NOMO-1 treated with DMSO at 0.1 percent for 48 hours (cell line): ENCODE measurements at regions not wholly inside any gene's neighbourhood (a gene's known extent, or its start where the extent isn't known, plus 50 kb on each side); places are given as distances from the start of the nearest gene placed in this dataset.

ENCODE experiments used
- DNase-seq: peaks from one replicate; lab custom pipeline; 2025; ENCODE audit not compliant: unreplicated experiment; lab: John Stamatoyannopoulos, UW

DNA sequence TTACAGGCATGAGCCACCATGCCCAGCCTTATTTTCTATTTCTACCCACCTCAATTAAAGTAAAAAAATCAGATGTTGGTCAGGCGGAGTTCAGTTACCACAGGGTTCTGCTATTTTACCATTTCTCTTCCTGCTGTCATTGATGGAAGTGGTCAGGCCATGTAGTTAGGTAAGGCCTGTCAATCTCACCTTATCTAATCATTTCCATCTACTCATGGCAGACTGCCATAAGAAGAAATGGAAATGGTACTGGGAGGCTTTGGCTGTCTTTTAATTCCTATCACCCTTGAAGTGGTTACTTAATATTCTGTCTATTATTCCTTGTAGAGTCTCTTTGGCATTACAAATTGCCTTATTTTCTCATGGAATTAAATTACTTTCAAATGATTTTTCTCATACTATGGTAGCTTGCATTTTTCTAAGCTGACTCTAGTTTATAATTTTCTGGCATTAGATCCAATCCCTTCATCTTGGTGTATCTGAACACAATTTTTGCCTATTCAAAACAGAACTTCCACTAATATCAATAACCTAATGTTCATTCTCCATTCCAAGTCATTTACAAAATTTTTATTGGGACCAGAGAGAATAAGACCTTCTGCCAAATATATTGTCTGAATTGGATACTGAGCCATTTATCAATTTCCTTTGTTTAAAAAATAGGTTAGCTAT is 198.7 kb downstream of the DACT1 start:
- no peak for DNase-seq

DNA sequence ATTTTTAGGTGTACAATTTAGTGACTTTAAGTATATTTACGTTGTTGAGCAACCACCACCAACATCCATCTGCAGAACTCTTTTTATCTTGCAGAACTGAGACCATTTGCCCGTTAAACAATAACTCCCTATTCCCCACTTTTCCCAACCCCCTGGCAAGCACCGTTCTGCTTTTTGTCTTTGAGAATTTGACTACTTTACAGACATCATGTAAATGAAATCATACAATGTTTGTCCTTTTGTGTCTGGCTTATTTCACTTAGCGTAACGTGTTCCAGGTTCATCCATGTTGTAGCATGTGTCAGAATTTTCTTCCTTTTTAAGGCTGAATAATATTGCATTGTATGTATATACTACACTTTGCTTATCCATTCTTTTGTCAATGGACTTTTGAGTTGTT is 201.5 kb downstream of the DACT1 start:
- no peak for DNase-seq

DNA sequence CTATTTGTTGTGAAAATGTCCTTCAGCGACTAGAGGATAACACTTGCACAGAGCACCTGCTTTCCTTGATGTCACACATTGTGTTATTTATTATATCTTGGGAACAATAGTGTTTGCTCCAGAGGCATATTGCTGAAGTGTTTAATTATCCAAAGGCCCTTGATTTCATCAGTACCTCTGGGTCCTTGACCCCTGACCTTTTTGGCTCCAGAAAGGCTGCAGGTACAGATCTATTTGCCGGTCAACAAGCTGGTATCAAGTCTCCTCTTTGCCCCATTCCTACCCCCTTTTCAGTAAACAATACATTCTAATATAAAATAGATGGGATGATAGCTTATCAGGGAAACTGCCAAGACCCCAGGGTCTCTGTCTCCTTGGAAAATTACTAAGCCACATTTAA is 206.8 kb downstream of the DACT1 start:
- no peak for DNase-seq

DNA sequence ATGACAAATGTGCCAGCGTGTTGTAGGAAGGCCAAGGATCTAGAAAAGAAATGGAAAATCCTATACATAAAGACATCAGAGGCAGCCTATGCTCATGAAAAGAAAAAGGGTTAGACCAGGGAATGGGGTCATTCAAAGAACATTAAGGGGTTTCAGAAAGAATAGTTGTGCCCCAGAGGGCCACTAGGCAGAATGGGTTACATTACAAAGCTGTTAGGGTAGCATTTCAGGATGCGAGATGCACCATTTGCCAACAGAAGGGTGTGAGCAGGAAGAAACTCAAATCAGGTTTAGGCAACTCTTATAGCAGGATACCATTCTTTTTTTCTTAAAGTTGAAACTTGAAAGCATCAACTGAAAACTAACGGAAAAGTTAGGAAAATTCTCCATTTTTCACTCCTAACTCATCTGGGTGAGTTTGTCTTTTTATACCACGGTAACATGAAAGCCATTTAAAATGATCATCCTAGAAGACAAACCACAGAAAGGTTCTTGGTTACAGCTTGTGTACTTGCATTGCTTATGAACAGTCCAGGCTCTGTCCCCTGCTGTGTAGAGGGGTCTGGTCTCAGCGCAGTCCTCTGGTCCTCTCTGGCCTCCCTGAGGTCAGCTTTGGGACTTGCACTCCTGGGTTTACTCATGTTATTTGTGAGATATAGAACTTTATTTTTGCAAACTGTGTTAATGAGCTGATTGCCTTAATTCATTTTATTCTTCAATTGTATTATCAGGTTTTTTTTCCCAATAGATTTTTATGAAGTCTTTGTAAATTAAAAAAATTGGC is 209.1 kb downstream of the DACT1 start:
- no peak for DNase-seq

DNA sequence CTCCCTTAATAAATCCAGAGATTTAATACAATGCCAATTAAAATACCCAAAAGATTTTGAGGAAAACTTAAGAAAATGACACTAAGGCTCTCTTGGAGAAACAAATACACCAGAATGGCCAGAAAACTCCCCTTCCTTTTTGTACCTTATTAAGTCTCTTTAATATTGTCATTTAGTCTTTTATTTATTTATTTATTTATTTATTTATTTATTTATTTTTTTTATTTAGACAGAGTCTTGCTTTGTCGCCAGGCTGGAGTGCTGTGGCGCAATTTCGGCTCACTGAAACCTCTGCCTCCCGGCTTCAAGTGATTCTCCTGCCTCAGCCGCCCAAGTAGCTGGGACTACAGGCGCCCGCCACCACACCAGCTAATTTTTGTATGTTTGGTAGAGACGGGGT is 210.6 kb downstream of the DACT1 start:
- DNase-seq = no peak

DNA sequence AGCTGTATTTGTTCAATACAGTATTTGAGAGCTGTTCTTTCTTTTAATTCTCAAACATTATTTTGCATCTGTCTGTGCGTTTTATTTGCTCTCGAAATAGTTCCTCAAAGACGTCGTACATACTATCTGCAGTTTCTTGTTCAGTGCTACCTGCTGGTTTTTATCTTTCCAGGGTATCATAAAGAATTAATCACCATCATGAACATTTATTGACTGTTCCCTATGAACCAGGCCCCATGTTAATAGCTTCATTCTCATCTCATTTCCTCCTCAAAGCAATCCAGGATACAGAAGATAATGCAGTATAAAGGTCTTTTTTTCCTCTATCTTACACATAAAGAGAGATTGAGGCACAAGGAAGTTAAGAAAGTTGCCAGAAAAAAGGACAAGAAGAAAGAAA is 211.8 kb downstream of the DACT1 start:
- no peak for DNase-seq

DNA sequence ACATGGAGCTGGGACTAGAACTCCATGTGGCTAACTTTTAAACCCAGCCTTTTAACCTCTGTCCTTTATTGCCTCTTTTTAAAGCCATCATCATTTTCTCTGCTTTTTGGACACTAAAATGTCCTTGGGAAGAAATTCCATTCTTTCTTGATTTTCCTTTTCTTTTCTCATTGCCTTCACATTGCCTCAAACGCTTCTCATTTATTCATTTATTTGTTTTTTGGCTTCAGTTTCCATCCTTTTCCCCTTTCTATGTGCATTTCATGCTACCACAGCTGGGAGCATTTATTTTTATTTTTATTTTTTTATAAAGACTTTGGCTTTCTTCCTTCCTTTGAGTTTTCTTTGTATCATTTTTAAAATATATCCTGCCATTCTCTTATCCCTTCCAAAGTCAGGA is 212.2 kb downstream of the DACT1 start:
- no peak for DNase-seq

DNA sequence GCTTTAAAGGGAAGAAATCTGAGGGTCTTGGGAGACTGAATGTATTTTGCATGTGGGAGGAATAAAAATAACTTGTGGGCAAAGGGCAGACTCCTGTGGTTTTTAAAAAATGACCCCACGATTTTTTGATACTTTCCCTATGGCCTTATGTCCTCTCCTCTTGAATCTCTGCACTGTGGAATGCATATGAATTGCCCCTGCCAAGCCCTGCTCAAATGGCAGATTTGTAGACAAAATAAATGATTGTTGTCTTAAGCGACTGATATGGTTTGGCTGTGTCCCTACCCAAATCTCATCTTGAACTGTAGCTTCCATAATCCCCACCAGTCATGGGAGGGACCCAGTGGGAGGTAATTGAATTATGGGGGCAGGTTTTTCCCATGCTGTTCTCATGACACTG is 223.8 kb downstream of the DACT1 start:
- DNase-seq = no peak

DNA sequence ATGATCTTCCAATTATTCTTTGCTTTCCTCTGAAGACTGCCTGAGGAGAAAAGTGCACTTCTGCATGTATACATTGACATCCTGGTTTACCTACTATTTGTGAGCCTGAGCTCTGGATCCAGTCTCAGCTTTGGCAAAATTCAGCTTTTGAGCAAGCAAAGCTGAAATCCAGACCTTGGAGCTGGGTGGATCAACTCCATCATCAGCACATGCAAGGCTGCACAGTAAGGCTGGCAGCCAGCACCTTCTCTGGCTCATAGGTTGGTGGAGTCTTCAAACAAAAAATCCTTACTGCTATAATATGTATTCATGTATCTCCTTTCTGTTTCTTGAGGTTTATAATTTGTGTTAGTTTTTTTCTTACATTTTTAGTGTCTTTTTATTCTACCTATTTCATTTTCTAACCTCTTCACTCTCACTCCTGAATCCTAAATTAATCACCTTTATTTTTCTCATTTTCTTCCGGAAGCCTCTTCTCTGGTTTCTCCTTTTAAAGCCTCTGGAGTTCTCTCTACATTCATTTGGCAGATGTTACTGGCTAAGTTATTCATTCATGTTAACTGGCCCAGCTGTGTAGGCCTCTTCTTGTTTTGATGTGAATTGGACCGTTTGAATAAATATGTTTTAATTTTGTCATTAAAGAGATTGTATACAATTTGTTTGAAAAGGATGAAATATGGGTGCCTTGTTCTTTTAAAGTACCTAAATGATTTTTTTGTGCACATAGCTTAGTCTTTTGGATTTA is 224.8 kb downstream of the DACT1 start:
- DNase-seq = no peak

DNA sequence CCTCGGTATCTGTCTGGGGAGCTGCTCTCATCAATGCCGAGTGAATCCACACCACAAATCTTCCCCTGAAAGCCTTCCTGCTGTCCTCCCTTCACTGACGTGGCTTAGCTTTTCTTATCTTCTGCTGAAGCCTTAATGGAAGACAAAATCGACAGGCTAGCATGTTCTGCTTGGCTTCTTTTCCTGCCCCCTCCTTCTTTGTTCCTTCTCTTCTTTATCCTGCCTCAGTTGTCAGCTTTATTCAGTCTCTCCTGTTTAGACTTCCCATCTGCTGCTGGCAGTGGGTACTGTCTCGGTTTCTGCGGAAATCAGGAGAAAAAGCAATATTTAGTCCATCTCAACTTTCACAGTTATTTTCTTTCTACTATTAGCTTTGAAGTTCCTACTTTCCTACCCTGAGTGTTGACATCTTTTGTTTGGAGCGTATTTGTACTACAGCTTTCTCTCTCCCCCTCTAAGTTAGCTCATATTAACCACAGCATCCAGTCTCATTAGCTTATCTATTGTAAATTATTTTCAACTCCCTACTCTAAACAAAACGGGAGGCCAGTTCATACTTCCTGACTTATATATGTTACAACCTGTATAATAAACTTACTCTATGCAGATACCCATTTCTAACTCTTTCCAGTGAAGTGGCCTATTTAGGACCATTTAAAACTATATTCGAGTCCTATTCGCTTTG is 226.0 kb downstream of the DACT1 start:
- no peak for DNase-seq

DNA sequence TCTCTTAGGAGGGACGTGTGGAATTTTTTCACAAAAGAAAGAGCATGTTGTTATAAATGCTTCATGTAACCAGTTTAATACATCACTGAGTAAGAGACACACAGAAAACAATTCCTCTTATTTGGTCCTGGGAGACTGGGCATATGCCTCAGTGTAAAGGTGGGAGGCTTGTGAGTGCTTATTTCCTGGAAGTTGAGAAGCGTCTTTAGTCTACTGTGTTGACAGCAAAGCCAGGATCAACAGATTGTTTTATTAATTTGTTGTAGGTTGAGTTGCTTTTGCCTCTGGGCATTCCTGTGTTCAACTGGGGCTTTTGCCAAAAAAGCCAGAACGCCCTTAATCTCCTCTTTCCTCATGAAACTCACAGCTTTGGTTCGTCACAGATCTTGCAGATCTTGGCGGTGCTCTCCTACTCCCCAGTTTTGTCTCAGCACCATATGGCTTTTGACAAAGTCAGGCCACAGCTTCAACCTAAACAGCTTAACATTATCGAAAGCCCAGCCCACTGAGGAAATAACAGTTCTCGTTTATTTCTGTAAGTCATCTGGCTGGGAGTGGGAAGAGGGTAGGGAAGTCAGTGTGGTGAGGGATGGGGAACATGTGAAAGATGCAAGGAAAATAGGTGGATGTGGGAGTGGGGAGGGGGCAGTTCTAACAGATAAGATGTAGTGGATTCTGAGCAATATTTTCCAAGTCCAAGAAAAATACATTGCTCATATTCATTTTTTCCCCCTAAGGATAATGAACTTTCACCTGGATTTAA is 227.2 kb downstream of the DACT1 start:
- no peak for DNase-seq

DNA sequence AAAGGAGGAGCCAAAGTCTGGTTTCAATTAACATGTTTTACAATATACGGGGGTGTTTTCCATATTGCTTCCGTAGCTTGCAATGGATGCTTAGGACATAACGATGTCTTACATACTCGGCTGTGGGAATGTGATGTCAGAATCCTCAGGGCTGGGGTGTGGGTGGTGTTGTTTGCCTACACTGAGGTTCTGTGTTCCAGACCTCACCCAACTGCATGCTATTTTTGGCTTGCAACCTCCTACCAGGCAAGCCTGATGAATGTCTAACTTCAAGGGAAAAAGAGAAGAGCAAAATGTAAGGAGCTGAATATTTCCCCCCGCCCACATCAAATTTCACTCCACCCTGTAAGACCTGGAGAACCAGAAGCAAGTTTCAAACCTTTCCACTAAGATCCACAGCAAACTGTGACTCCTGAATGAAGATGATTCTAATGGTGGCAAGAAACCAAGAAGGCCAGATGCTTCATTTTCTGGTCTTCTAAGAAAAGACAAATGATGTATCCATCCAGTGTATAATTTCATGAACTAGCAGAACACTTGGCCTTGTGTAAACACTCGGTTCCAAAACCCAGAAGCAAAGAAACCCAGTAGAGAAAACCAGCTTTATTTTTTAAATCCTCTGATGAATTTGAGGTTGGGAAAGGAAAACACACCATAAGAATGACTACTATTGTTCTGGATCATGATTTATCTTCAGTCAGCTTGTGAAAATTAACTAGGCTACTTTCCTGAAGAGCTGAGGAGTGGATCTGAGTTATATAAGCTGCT is 227.9 kb downstream of the DACT1 start:
- no peak for DNase-seq

DNA sequence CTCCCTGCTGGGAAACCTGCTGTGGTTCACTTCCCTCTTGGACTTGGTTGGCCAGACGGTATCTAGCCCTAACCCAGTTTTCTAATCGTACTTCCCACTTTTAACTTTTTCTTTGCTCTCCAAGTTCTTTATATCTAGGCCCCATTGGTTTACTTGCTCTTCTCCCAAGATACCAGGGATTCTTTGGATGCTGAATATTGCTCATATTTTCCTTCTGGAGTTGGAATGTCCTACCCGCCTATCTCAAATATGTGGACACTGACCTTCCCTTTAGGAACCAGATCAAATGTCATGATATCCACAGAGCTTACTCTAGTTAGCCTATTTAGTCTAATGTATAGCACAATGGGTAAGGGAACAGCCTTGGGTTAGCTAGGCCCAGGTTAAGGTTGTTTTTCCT is 228.6 kb downstream of the DACT1 start:
- peak; percentile 23 for DNase-seq

DNA sequence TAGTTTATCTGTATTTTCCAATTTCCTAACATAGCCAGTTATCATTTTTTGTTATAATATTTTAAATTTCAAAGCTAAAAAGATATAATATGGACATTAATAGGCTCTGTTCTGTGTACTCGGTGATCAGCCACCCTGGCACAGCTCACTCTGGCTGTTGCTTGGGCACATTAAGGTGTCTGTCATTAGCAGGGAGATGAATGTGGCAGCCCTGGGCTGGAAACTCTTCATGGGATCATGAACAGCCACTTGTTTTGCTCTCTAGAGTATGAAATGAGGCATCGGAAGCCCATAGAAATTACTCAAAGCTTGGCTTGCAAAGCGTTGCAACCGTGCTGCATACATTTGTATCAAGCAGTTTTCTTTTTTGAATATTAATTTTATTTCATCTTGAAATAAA is 233.2 kb downstream of the DACT1 start:
- no peak for DNase-seq

DNA sequence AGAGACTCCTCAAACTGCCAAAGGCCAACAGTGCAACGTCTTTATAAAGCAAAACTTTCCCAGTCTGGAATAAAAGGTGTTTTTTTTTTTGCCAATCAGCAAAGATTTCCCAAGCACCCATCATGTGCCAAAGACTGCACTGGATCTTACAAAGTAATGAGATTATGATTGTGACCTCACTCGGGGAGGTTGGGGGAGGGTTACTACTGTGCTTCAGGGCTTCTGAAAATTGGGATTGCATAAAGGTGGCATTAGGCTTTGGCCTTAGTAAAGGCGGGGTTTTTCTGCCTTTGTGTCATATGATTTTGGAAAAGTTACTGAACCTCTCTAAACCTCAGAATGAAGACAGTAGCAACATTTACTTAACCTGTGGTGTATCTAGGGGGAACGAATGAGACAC is 233.8 kb downstream of the DACT1 start:
- no peak for DNase-seq

DNA sequence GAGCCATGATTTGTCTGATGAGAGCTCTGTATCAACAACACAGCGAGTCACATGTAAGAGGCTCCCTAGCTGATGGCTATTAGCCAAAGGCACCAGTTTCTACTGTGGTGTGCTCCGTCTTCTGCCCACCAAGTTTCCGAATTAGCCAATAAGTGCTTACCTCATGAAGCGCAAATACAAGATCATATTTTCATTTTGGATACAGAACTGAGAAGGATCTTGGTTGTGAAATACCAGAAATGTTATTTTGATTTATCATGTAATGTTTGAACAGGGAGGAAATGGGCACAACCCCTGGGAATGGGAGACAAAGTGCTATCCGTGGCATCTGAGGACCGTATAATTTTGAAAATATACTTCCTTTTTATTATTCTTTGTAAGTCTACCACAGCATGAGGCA is 234.3 kb downstream of the DACT1 start:
- no peak for DNase-seq

DNA sequence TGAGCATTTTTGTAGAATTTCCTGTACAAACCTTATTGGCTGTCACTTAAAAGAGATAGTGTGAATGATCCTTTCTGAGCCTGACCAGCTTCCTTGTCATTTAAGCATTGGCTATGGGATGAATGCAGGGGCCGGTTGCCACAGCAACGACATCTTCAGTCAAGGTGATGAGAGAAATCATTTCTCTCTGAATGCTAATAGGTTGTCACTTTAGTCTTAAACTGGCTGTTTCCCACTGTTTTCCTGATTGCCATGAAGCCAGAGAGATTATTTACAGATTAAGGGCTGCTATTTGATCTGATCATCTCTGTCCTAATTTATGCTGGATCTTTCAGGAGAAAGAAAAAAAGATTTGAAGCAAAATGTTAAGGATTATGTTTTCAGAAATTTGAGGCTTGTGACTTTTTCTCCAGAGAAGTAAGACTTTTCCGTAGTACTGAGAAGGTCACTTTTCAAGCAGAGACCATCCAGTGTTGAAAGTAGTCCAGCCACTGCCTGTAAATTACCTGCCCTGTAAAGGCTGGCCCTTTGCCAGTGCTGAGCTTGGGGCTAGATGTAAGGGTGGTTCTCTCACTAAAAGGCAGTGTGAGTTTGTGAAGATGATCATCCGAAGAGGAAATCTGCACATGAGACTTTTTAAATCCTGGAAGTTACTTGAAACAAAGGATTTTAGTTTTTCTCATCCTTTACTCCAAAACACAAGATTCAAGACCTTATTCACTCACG is 235.6 kb downstream of the DACT1 start:
- DNase-seq = no peak

DNA sequence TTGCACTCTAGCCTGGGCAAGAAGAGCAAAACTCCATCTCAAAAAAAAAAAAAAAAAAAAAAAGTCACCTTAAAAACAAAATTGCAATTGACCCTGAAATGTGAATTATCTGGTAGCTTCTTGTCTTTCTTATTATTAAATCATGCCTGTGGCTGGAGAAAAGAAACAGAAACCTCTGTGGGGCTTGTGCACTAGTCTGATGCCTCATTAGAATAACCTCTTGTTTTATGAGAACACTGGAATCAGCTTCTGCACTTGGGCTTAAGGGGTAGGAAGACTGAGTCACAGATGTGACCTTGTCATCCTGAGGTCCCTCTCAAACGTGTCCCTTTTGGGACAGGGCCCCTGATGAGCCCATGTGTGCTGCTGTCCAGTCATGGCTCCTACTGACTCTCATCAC is 237.9 kb downstream of the DACT1 start:
- no peak for DNase-seq

DNA sequence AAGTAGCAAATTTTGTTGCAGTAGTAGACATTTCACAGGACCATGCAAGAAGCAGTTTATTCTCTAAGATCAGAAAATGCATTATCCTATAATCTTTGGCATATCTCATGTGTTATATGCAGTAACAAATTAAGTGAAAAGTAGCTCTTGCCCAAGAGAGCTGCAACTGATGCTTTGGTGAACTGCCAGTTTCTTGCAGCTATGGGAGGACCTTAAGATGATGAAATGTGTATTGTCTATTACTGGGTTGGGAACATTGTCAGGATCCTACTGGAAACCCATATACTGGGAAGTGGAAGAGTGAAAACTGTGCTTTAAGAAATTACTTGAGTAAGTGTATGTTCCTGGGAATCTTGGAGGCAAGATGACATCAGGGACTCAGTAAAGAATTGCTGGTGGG is 238.8 kb downstream of the DACT1 start:
- DNase-seq = no peak
